Panc1 (cell line): ENCODE measurements at regions not wholly inside any gene's neighbourhood (a gene's known extent, or its start where the extent isn't known, plus 50 kb on each side); places are given as distances from the start of the nearest gene placed in this dataset.

ENCODE experiments used
- ATAC-seq: fragments of 200-7000 bp; cut with Tn5 transposase; 2 replicates; pipeline ENCODE4 v1.9.1; 2020; ENCODE audit warnings: mild to moderate bottlenecking, moderate library complexity
- BruUV-seq: library from RNA; stranded (reverse); fragments of 400-500 nt; replicated peaks from 2 replicates; lab custom pipeline; 2021; lab: Mats Ljungman, UMichigan
- CTCF ChIA-PET: fragments of 300-600 bp; sonication (Branson Sonifier 250); formaldehyde crosslinking; loops from one replicate; lab custom pipeline; 2022; ENCODE audit warnings: antibody characterized with exemption; lab: Charles Lee
- POLR2A ChIA-PET: fragments of 300-600 bp; sonication (Branson Sonifier 250); formaldehyde crosslinking; loops from one replicate; lab custom pipeline; 2022; ENCODE audit warnings: antibody characterized with exemption; lab: Charles Lee
- DNase-seq: peaks from one replicate; pipeline ENCODE4 v3.0.0-alpha.2; 2010; ENCODE audit warnings: low read depth, low spot score
- H3K27ac ChIP-seq: 2 replicates; pipeline ENCODE4 v1.5.1; 2011; ENCODE audit warnings: mild to moderate bottlenecking, low read length, inconsistent platforms
- H3K27me3 ChIP-seq: fragments of 200-500 bp; sonication (Bioruptor generic); 2 replicates; pipeline ENCODE4 v1.6.0; 2014; ENCODE audit warnings: low read length, inconsistent platforms; ENCODE audit not compliant: control insufficient read depth, insufficient read depth
- H3K36me3 ChIP-seq: fragments of 200-500 bp; sonication (Bioruptor generic); 2 replicates; pipeline ENCODE4 v1.5.1; 2014; ENCODE audit warnings: inconsistent platforms, mild to moderate bottlenecking, low read length, moderate library complexity; ENCODE audit not compliant: control insufficient read depth, insufficient read depth
- H3K4me1 ChIP-seq: 2 replicates; pipeline ENCODE4 v1.5.1; 2011; ENCODE audit warnings: inconsistent platforms, mild to moderate bottlenecking, low read length, moderate library complexity; ENCODE audit not compliant: control insufficient read depth, insufficient read depth
- H3K4me3 ChIP-seq, 2 experiments: 2 replicates each; pipeline ENCODE4 v1.5.1; 2011 to 2012; ENCODE audit warnings: low read depth in 2 of 2, low read length in 2 of 2, mild to moderate bottlenecking in 2 of 2, inconsistent platforms in 1 of 2, moderate library complexity in 1 of 2
- H3K9me3 ChIP-seq: fragments of 200-500 bp; sonication (Bioruptor generic); 2 replicates; pipeline ENCODE4 v1.5.1; 2014; ENCODE audit warnings: low read depth, mild to moderate bottlenecking, inconsistent platforms, low read length, moderate library complexity; ENCODE audit not compliant: control insufficient read depth, insufficient read depth
- CTCF ChIP-seq: fragments of 450-650 bp; IDR thresholded peaks from 2 replicates; pipeline ENCODE4 v1.5.1; 2017; ENCODE audit warnings: mild to moderate bottlenecking
- POLR2AphosphoS5 ChIP-seq: IDR thresholded peaks from 2 replicates; pipeline ENCODE4 v1.6.1; 2012; ENCODE audit warnings: mild to moderate bottlenecking, low read depth, low read length, moderate library complexity
- SIN3A ChIP-seq: IDR thresholded peaks from 2 replicates; pipeline ENCODE4 v1.6.1; 2012; ENCODE audit warnings: low read depth, mild to moderate bottlenecking, low read length, moderate library complexity, borderline replicate concordance; ENCODE audit not compliant: insufficient read depth
- TCF7L2 ChIP-seq: IDR thresholded peaks from 2 replicates; pipeline ENCODE4 v1.6.1; 2011; ENCODE audit warnings: mild to moderate bottlenecking, low read depth, low read length, inconsistent platforms
- in situ Hi-C: cut with HindIII; loops from 2 replicates; pipeline ENCODE4 v1.10.0; 2016; ENCODE audit warnings: low sequenced_read_pairs, low pct_unique_long_range_greater_than_20kb
- intact Hi-C: fragments of 100-400 bp; cut with micrococcal nuclease; formaldehyde crosslinking; loops from one replicate; pipeline ENCODE4 v1.10.0; 2022; ENCODE audit not compliant: unreplicated experiment
- TF ChIP-seq, protein P1 (sequence below), 2 experiments: IDR thresholded peaks; 2 replicates each; pipeline ENCODE4 v1.6.1; 2011 to 2012; ENCODE audit warnings: low read depth in 2 of 2, control low read depth in 1 of 2, low read length in 1 of 2, mild to moderate bottlenecking in 1 of 2, moderate library complexity in 1 of 2; ENCODE audit not compliant: insufficient read depth in 1 of 2

- in situ Hi-C loops = no loop called here
These were observed 288.6 kb upstream of the NR3C2 start for GRCh38 chr4:148730766-148731165.

GRCh38 chr4:148730082-148730640 lies 287.9 kb upstream of the NR3C2 start:
- TF ChIP-seq POLR2AphosphoS5 (no peak), SIN3A (no peak), TCF7L2 (no peak), CTCF (no peak)
- TF ChIP-seq, protein P1, sequence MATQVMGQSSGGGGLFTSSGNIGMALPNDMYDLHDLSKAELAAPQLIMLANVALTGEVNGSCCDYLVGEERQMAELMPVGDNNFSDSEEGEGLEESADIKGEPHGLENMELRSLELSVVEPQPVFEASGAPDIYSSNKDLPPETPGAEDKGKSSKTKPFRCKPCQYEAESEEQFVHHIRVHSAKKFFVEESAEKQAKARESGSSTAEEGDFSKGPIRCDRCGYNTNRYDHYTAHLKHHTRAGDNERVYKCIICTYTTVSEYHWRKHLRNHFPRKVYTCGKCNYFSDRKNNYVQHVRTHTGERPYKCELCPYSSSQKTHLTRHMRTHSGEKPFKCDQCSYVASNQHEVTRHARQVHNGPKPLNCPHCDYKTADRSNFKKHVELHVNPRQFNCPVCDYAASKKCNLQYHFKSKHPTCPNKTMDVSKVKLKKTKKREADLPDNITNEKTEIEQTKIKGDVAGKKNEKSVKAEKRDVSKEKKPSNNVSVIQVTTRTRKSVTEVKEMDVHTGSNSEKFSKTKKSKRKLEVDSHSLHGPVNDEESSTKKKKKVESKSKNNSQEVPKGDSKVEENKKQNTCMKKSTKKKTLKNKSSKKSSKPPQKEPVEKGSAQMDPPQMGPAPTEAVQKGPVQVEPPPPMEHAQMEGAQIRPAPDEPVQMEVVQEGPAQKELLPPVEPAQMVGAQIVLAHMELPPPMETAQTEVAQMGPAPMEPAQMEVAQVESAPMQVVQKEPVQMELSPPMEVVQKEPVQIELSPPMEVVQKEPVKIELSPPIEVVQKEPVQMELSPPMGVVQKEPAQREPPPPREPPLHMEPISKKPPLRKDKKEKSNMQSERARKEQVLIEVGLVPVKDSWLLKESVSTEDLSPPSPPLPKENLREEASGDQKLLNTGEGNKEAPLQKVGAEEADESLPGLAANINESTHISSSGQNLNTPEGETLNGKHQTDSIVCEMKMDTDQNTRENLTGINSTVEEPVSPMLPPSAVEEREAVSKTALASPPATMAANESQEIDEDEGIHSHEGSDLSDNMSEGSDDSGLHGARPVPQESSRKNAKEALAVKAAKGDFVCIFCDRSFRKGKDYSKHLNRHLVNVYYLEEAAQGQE (IDR thresholded peaks at IDR 0.05; ENCODE audit: insufficient read depth in 1 of 2, low read depth in 2 of 2, low read length in 1 of 2) = no peak
- CTCF ChIA-PET = interaction anchor here (0.7 kb wide), 1 partner anchor 53 kb away, joined by 4 read pairs; no protein-coding TSS in a partner anchor

More at GRCh38 chr4:148730766-148731165, 288.6 kb upstream of the NR3C2 start:
- H3K4me3 ChIP-seq = no peak overlapping the region
- ChIA-PET POLR2A (no interaction called here), CTCF (interaction anchor here (0.7 kb wide), 1 partner anchor 53 kb away, joined by 4 read pairs; no protein-coding TSS in a partner anchor)
- intact Hi-C loops = no loop called here
- H3K27ac ChIP-seq = no peak overlapping the region
- H3K36me3 ChIP-seq = no peaks in the 10 kb centered on the region
- TF ChIP-seq CTCF (no peak), TCF7L2 (no peak), POLR2AphosphoS5 (no peak), SIN3A (no peak)
- TF ChIP-seq, protein P1 (IDR thresholded peaks at IDR 0.05; ENCODE audit: insufficient read depth in 1 of 2, low read depth in 2 of 2, low read length in 1 of 2) = no peak
- H3K9me3 ChIP-seq = no peaks in the 10 kb centered on the region
- DNase-seq (no peak), ATAC-seq (no peak)
- no peaks in the 10 kb centered on the region for H3K27me3 ChIP-seq
- H3K4me1 ChIP-seq = no peaks in the 10 kb centered on the region
- BruUV-seq = no TSS peak

More at GRCh38 chr4:148730082-148730640, 287.9 kb upstream of the NR3C2 start:
- no peak overlapping the region for H3K4me3 ChIP-seq
- no peaks in the 10 kb centered on the region for H3K4me1 ChIP-seq
- DNase-seq = no peak
- in situ Hi-C loops (no loop called here), intact Hi-C loops (no loop called here)
- POLR2A ChIA-PET = no interaction called here
- no peaks in the 10 kb centered on the region for H3K9me3 ChIP-seq
- no peak overlapping the region for H3K27ac ChIP-seq
- H3K27me3 ChIP-seq = no peaks in the 10 kb centered on the region
- no TSS peak for BruUV-seq
- ATAC-seq = no peak
- no peaks in the 10 kb centered on the region for H3K36me3 ChIP-seq
